NCI-H526 treated with DMSO at 0.1 percent for 48 hours (cell line): ENCODE measurements at regions not wholly inside any gene's neighbourhood (a gene's known extent, or its start where the extent isn't known, plus 50 kb on each side); places are given as distances from the start of the nearest gene placed in this dataset.
"Not testable (repeated sequence)": the region's sequence is repeated elsewhere in the genome, so short reads cannot be mapped to it uniquely, and the experiment has no call there.

ENCODE experiments used
- DNase-seq: peaks from one replicate; lab custom pipeline; 2025; lab: John Stamatoyannopoulos, UW

- no peak for DNase-seq
Observed at GRCh38 chr2:37570773-37571586, 100.5 kb downstream of the CDC42EP3 start.

- peak; percentile 75 for DNase-seq
Observed at GRCh38 chr2:37571587-37572136, 99.8 kb downstream of the CDC42EP3 start.

GRCh38 chr2:37573451-37574388 lies 97.7 kb downstream of the CDC42EP3 start:
- DNase-seq, result peak; percentile 89

GRCh38 chr2:37575780-37576179 lies 95.7 kb downstream of the CDC42EP3 start:
- DNase-seq, result no peak

- DNase-seq, result not testable (repeated sequence)
Observed at GRCh38 chr2:37576194-37576593, 95.2 kb downstream of the CDC42EP3 start.

- DNase-seq, result no peak
Observed at GRCh38 chr2:37576831-37577230, 94.6 kb downstream of the CDC42EP3 start.

GRCh38 chr2:37579192-37579713 lies 92.2 kb downstream of the CDC42EP3 start:
- no peak for DNase-seq

GRCh38 chr2:37579949-37580348 lies 91.5 kb downstream of the CDC42EP3 start:
- not testable (repeated sequence) for DNase-seq

GRCh38 chr2:37581433-37581832 lies 90.0 kb downstream of the CDC42EP3 start:
- no peak for DNase-seq

- no peak for DNase-seq
Observed at GRCh38 chr2:37582481-37583220, 88.8 kb downstream of the CDC42EP3 start.

GRCh38 chr2:37583402-37583801 lies 88.0 kb downstream of the CDC42EP3 start:
- no peak for DNase-seq

GRCh38 chr2:37583867-37584266 lies 87.6 kb downstream of the CDC42EP3 start:
- no peak for DNase-seq

- no peak for DNase-seq
Observed at GRCh38 chr2:37585295-37585908, 86.0 kb downstream of the CDC42EP3 start.

GRCh38 chr2:37585982-37586621 lies 85.3 kb downstream of the CDC42EP3 start:
- DNase-seq, result no peak

GRCh38 chr2:37586663-37587317 lies 84.7 kb downstream of the CDC42EP3 start:
- no peak for DNase-seq

- DNase-seq, result no peak
Observed at GRCh38 chr2:37587817-37588216, 83.6 kb downstream of the CDC42EP3 start.

GRCh38 chr2:37588316-37588777 lies 83.1 kb downstream of the CDC42EP3 start:
- DNase-seq, result no peak

- DNase-seq, result no peak
Observed at GRCh38 chr2:37589298-37589697, 82.1 kb downstream of the CDC42EP3 start.

GRCh38 chr2:37590119-37590571 lies 81.3 kb downstream of the CDC42EP3 start:
- no peak for DNase-seq
